ENCODE measurements at regions not wholly inside any gene's neighbourhood (a gene's known extent, or its start where the extent isn't known, plus 50 kb on each side); places are given as distances from the start of the nearest gene placed in this dataset.

DNA sequence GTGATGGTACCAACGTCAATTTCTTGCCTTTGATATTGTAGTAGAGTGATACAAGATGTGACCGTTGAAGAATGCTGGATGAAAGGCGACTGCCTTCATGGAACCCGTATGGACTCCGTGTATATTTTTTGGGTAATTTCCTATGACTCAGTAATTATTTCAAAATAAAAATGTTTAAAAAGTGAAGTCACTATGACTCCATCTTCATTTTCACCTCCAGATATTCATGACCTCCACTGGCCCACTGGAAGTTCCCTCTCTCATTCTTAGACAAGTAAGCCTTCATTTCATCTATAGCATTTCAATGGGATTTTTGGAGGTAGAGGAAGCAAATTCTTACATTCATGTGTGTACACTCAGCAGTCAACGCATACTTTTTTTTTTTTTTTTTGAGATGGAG lies 111.8 kb upstream of the NUDT7 start:
- Histone ChIP-seq H3K9ac (replicated peaks; ENCODE audit: extremely low read depth, insufficient read depth, low read length) (no peak overlapping the region), H4K20me1 (replicated peaks; ENCODE audit: control insufficient read depth, extremely low read depth, insufficient read depth, low read length) (no peaks in the 10 kb centered on the region), H3K9me1 (replicated peaks; ENCODE audit: control insufficient read depth, extremely low read depth, insufficient read depth, low read length) (no peaks in the 10 kb centered on the region), H3K36me3 (ENCODE audit: control insufficient read depth in 2 of 2, extremely low read depth in 1 of 2, insufficient read depth in 2 of 2, low read length in 2 of 2) (no peaks in the 10 kb centered on the region), H3K4me3 (replicated peaks in 1 of 3; ENCODE audit: insufficient read depth in 1 of 3, low read depth in 1 of 3, low read length in 3 of 3) (no peak overlapping the region), H3K4me1 (ENCODE audit: control insufficient read depth, extremely low read depth, insufficient read depth, low read length) (no peaks in the 10 kb centered on the region), H3K27ac (ENCODE audit: insufficient read depth, low read depth, low read length) (no peak overlapping the region), H3K79me2 (ENCODE audit: control insufficient read depth, insufficient read depth, low read length) (no peaks in the 10 kb centered on the region), H3K27me3 (ENCODE audit: control insufficient read depth in 2 of 2, insufficient read depth in 2 of 2, low read length in 2 of 2) (no peaks in the 10 kb centered on the region), H2AFZ (ENCODE audit: low read depth, low read length) (no peak overlapping the region), H3K9me3 (replicated peaks; ENCODE audit: control insufficient read depth, insufficient read depth, low read length) (no peaks in the 10 kb centered on the region), H3K4me2 (ENCODE audit: insufficient read depth, low read length) (no peak overlapping the region)
- FAIRE-seq, result no peak
- intact Hi-C loops (cut with micrococcal nuclease) (no loop called here), dilution Hi-C loops (cut with MboI; ENCODE audit: extremely low pct_ligation_motif_present, low sequenced_read_pairs) (no loop called here)
- POLR2A ChIA-PET, result no interaction called here
- CTCF ChIA-PET, result no interaction called here
- TF ChIP-seq MYC (IDR thresholded peaks at IDR 0.05; ENCODE audit: low read depth, low read length) (no peak), GATA2 (IDR thresholded peaks at IDR 0.05; ENCODE audit: insufficient read depth, insufficient read length, low read depth, low read length) (no peak), POLR2A (IDR thresholded peaks at IDR 0.05; ENCODE audit: low read depth, low read length) (no peak), POLR2AphosphoS5 (IDR thresholded peaks at IDR 0.05; ENCODE audit: insufficient read depth, low read depth, low read length) (no peak), EZH2 (IDR thresholded peaks at IDR 0.05; ENCODE audit: borderline replicate concordance, low read depth, low read length, severe bottlenecking) (no peak), FOS (IDR thresholded peaks at IDR 0.05; ENCODE audit: borderline replicate concordance, insufficient read depth, low read length) (no peak), JUN (IDR thresholded peaks at IDR 0.05; ENCODE audit: borderline replicate concordance, insufficient read depth, insufficient read length, low read depth) (no peak)
- TF ChIP-seq, protein P1, sequence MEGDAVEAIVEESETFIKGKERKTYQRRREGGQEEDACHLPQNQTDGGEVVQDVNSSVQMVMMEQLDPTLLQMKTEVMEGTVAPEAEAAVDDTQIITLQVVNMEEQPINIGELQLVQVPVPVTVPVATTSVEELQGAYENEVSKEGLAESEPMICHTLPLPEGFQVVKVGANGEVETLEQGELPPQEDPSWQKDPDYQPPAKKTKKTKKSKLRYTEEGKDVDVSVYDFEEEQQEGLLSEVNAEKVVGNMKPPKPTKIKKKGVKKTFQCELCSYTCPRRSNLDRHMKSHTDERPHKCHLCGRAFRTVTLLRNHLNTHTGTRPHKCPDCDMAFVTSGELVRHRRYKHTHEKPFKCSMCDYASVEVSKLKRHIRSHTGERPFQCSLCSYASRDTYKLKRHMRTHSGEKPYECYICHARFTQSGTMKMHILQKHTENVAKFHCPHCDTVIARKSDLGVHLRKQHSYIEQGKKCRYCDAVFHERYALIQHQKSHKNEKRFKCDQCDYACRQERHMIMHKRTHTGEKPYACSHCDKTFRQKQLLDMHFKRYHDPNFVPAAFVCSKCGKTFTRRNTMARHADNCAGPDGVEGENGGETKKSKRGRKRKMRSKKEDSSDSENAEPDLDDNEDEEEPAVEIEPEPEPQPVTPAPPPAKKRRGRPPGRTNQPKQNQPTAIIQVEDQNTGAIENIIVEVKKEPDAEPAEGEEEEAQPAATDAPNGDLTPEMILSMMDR (IDR thresholded peaks at IDR 0.05; ENCODE audit: extremely low read depth in 1 of 2, insufficient read depth in 1 of 2, low read depth in 1 of 2, low read length in 2 of 2), result no peak
- TF ChIP-seq, protein P2, sequence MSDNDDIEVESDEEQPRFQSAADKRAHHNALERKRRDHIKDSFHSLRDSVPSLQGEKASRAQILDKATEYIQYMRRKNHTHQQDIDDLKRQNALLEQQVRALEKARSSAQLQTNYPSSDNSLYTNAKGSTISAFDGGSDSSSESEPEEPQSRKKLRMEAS (IDR thresholded peaks at IDR 0.05; ENCODE audit: insufficient read depth, insufficient read length), result no peak
- no TSS peak for BruUV-seq (replicated peaks)
- no peak for DNase-seq (ENCODE audit: low read depth, low spot score)

Measured in endothelial cell of umbilical vein (primary cell).